GM12865 (cell line): ENCODE measurements at regions not wholly inside any gene's neighbourhood (a gene's known extent, or its start where the extent isn't known, plus 50 kb on each side); places are given as distances from the start of the nearest gene placed in this dataset.

ENCODE experiments used
- DNase-seq: peaks from one replicate; pipeline ENCODE4 v3.0.0; 2010; ENCODE audit warnings: low read depth
- H3K4me3 ChIP-seq: 2 replicates; pipeline ENCODE4 v1.5.1; 2011; ENCODE audit warnings: mild to moderate bottlenecking, low read depth, low read length, control low read depth
- CTCF ChIP-seq: IDR thresholded peaks from 2 replicates; pipeline ENCODE4 v1.5.1; 2011; ENCODE audit warnings: low read length, control low read depth, low read depth, inconsistent platforms; ENCODE audit not compliant: insufficient read depth; ENCODE audit errors: missing control alignments

- no peak for TF ChIP-seq CTCF
- no peak for DNase-seq
- H3K4me3 ChIP-seq, result no peak overlapping the region
Observed at GRCh38 chr3:24607281-24607680, 112.6 kb upstream of the THRB start.

- TF ChIP-seq CTCF, result no peak
- H3K4me3 ChIP-seq, result no peak overlapping the region
- no peak for DNase-seq
Observed at GRCh38 chr3:24608701-24609390, 114.2 kb upstream of the THRB start.

GRCh38 chr3:24614359-24614758 is 119.7 kb upstream of the THRB start:
- no peak for DNase-seq
- H3K4me3 ChIP-seq, result no peak overlapping the region
- no peak for TF ChIP-seq CTCF

- DNase-seq, result no peak
- TF ChIP-seq CTCF, result no peak
- H3K4me3 ChIP-seq, result no peak overlapping the region
Observed at GRCh38 chr3:24615177-24615576, 120.5 kb upstream of the THRB start.

GRCh38 chr3:24616110-24616829 is 121.6 kb upstream of the THRB start:
- no peak for DNase-seq
- TF ChIP-seq CTCF, result no peak

GRCh38 chr3:24622138-24622537 is 127.5 kb upstream of the THRB start:
- no peak for DNase-seq
- no peak overlapping the region for H3K4me3 ChIP-seq
- TF ChIP-seq CTCF, result no peak

More at GRCh38 chr3:24616110-24616829, 121.6 kb upstream of the THRB start:
- H3K4me3 ChIP-seq, result no peak overlapping the region
